HG03571 (cell line): ENCODE measurements at regions not wholly inside any gene's neighbourhood (a gene's known extent, or its start where the extent isn't known, plus 50 kb on each side); places are given as distances from the start of the nearest gene placed in this dataset.
"Not testable (repeated sequence)": the region's sequence is repeated elsewhere in the genome, so short reads cannot be mapped to it uniquely, and the experiment has no call there.

Experiments used
- ATAC-seq: cut with Tn5 transposase; IDR thresholded peaks from one replicate; pipeline ENCODE4 v1.9.1; 2021; ENCODE audit not compliant: unreplicated experiment

- no peak for ATAC-seq
Measured at GRCh38 chr1:65527190-65527589, 106.7 kb downstream of the LEPR start.

GRCh38 chr1:65527707-65528503 is 107.4 kb downstream of the LEPR start:
- no peak for ATAC-seq

GRCh38 chr1:65531972-65532570 is 111.6 kb downstream of the LEPR start:
- ATAC-seq: no peak

GRCh38 chr1:65535981-65536380 is 115.5 kb downstream of the LEPR start:
- no peak for ATAC-seq

GRCh38 chr1:65538086-65538485 is 117.6 kb downstream of the LEPR start:
- no peak for ATAC-seq

GRCh38 chr1:65538664-65539063 is 118.2 kb downstream of the LEPR start:
- no peak for ATAC-seq

- ATAC-seq: no peak
Measured at GRCh38 chr1:65539266-65540131, 119.0 kb downstream of the LEPR start.

- ATAC-seq: no peak
Measured at GRCh38 chr1:65541161-65541560, 120.7 kb downstream of the LEPR start.

- ATAC-seq: no peak
Measured at GRCh38 chr1:65541865-65542264, 121.4 kb downstream of the LEPR start.

GRCh38 chr1:65542592-65542991 is 122.1 kb downstream of the LEPR start:
- not testable (repeated sequence) for ATAC-seq

- ATAC-seq: not testable (repeated sequence)
Measured at GRCh38 chr1:65550306-65551010, 130.0 kb downstream of the LEPR start.

- ATAC-seq: not testable (repeated sequence)
Measured at GRCh38 chr1:65552484-65552883, 132.0 kb downstream of the LEPR start.

- not testable (repeated sequence) for ATAC-seq
Measured at GRCh38 chr1:65554086-65554764, 133.8 kb downstream of the LEPR start.

GRCh38 chr1:65554829-65555228 is 134.4 kb downstream of the LEPR start:
- ATAC-seq: no peak

GRCh38 chr1:65558215-65558614 is 137.7 kb downstream of the LEPR start:
- ATAC-seq: no peak

- ATAC-seq: no peak
Measured at GRCh38 chr1:65564493-65564892, 144.0 kb downstream of the LEPR start.

GRCh38 chr1:65568285-65568684 is 147.8 kb downstream of the LEPR start:
- no peak for ATAC-seq

- ATAC-seq: no peak
Measured at GRCh38 chr1:65572701-65573421, 152.4 kb downstream of the LEPR start.

GRCh38 chr1:65577278-65577677 is 156.8 kb downstream of the LEPR start:
- ATAC-seq: no peak

- not testable (repeated sequence) for ATAC-seq
Measured at GRCh38 chr1:65577982-65578381, 157.5 kb downstream of the LEPR start.
